HG03521 (cell line): ENCODE measurements at regions not wholly inside any gene's neighbourhood (a gene's known extent, or its start where the extent isn't known, plus 50 kb on each side); places are given as distances from the start of the nearest gene placed in this dataset.
"Not testable (repeated sequence)": the region's sequence is repeated elsewhere in the genome, so short reads cannot be mapped to it uniquely, and the experiment has no call there.

Experiments used
- ATAC-seq: cut with Tn5 transposase; IDR thresholded peaks from one replicate; pipeline ENCODE4 v1.9.1; 2021; ENCODE audit warnings: mild to moderate bottlenecking, moderate library complexity; ENCODE audit not compliant: unreplicated experiment

GRCh38 chr10:80697926-80698325 is 160.2 kb downstream of the SH2D4B start:
- ATAC-seq, result no peak

- ATAC-seq, result peak; percentile 76
Observed at GRCh38 chr10:80699602-80700039, 161.9 kb downstream of the SH2D4B start.

- no peak for ATAC-seq
Observed at GRCh38 chr10:80700252-80700651, 162.6 kb downstream of the SH2D4B start.

- no peak for ATAC-seq
Observed at GRCh38 chr10:80700760-80701444, 163.2 kb downstream of the SH2D4B start.

GRCh38 chr10:80701706-80702105 is 164.0 kb downstream of the SH2D4B start:
- no peak for ATAC-seq

- no peak for ATAC-seq
Observed at GRCh38 chr10:80702143-80702542, 164.4 kb downstream of the SH2D4B start.

GRCh38 chr10:80705899-80706298 is 168.2 kb downstream of the SH2D4B start:
- no peak for ATAC-seq

GRCh38 chr10:80708185-80708584 is 170.5 kb downstream of the SH2D4B start:
- ATAC-seq, result no peak

- no peak for ATAC-seq
Observed at GRCh38 chr10:80708808-80709207, 171.1 kb downstream of the SH2D4B start.

GRCh38 chr10:80709866-80710265 is 172.2 kb downstream of the SH2D4B start:
- no peak for ATAC-seq

- ATAC-seq, result no peak
Observed at GRCh38 chr10:80713398-80713928, 175.8 kb downstream of the SH2D4B start.

GRCh38 chr10:80714566-80714965 is 176.9 kb downstream of the SH2D4B start:
- no peak for ATAC-seq

GRCh38 chr10:80718024-80718423 is 180.3 kb downstream of the SH2D4B start:
- no peak for ATAC-seq

GRCh38 chr10:80719935-80720334 is 182.2 kb downstream of the SH2D4B start:
- ATAC-seq, result no peak

- ATAC-seq, result no peak
Observed at GRCh38 chr10:80720549-80720948, 182.8 kb downstream of the SH2D4B start.

GRCh38 chr10:80728354-80728753 is 190.7 kb downstream of the SH2D4B start:
- not testable (repeated sequence) for ATAC-seq

GRCh38 chr10:80729896-80730295 is 192.2 kb downstream of the SH2D4B start:
- no peak for ATAC-seq

- ATAC-seq, result no peak
Observed at GRCh38 chr10:80730522-80730921, 192.8 kb downstream of the SH2D4B start.

- no peak for ATAC-seq
Observed at GRCh38 chr10:80734589-80734988, 196.9 kb downstream of the SH2D4B start.

GRCh38 chr10:80737209-80737608 is 199.5 kb downstream of the SH2D4B start:
- no peak for ATAC-seq

GRCh38 chr10:80739328-80739727 is 201.6 kb downstream of the SH2D4B start:
- no peak for ATAC-seq

GRCh38 chr10:80739963-80740715 is 202.4 kb downstream of the SH2D4B start:
- no peak for ATAC-seq
